Astrocyte of the spinal cord (primary cell): ENCODE measurements at regions not wholly inside any gene's neighbourhood (a gene's known extent, or its start where the extent isn't known, plus 50 kb on each side); places are given as distances from the start of the nearest gene placed in this dataset.

Experiments
- DNase-seq: peaks from one replicate; pipeline ENCODE4 v3.0.0; 2011; ENCODE audit warnings: low read depth, low spot score
- H3K4me3 ChIP-seq: 2 replicates; pipeline ENCODE4 v1.5.1; 2011; ENCODE audit warnings: low read depth, mild to moderate bottlenecking, low read length, moderate library complexity
- in situ Hi-C: cut with HindIII; loops from 2 replicates; pipeline ENCODE4 v1.10.0; 2017; ENCODE audit warnings: low sequenced_read_pairs
- TF ChIP-seq, protein P1 (sequence below): IDR thresholded peaks from 2 replicates; pipeline ENCODE4 v1.5.1; 2012; ENCODE audit warnings: low read depth, mild to moderate bottlenecking, low read length, inconsistent platforms

DNA sequence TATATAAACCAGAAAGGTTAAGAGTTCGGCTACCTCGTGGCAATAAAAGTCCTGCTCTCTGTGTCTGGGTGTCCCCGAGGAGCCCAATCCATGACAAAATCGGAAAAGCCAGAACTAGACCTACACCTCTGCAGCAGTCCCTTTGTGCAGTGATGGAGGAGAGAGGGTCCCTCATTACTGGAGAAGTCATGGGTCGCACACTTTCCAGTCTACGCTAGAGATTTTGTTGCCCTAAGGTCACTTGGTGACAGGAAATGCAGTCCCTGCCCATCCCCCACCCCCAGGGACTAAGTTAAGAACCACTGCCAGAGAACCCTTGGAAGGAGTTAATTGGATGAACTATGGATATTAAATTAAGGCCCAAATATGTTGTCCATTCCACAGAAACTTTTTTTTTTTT, 104.4 kb upstream of the ATF7IP start:
- no peak overlapping the region for H3K4me3 ChIP-seq
- TF ChIP-seq, protein P1, sequence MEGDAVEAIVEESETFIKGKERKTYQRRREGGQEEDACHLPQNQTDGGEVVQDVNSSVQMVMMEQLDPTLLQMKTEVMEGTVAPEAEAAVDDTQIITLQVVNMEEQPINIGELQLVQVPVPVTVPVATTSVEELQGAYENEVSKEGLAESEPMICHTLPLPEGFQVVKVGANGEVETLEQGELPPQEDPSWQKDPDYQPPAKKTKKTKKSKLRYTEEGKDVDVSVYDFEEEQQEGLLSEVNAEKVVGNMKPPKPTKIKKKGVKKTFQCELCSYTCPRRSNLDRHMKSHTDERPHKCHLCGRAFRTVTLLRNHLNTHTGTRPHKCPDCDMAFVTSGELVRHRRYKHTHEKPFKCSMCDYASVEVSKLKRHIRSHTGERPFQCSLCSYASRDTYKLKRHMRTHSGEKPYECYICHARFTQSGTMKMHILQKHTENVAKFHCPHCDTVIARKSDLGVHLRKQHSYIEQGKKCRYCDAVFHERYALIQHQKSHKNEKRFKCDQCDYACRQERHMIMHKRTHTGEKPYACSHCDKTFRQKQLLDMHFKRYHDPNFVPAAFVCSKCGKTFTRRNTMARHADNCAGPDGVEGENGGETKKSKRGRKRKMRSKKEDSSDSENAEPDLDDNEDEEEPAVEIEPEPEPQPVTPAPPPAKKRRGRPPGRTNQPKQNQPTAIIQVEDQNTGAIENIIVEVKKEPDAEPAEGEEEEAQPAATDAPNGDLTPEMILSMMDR, result no peak
- in situ Hi-C loops, result no loop called here
- DNase-seq, result no peak

DNA sequence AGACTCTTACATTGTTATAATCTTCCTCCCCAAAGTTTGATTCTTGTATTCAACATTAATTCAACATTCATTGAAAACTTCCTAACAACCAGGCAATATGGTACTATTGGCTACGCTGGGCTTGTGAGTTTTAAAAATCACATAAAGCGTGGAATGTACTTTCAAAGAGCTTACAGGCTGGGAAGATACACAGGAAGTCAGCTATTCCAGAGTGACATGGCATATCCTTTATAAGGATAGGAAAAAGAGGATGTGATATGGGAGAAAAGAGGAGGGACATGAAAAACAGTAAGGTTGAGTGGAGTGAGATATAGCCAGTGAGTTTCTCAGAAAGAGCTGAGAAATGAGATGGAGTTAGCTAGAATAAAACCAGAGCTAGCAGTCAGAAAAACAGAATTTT, 103.6 kb upstream of the ATF7IP start:
- TF ChIP-seq, protein P1, result no peak
- no peak for DNase-seq
- H3K4me3 ChIP-seq, result no peak overlapping the region
- in situ Hi-C loops, result no loop called here

DNA sequence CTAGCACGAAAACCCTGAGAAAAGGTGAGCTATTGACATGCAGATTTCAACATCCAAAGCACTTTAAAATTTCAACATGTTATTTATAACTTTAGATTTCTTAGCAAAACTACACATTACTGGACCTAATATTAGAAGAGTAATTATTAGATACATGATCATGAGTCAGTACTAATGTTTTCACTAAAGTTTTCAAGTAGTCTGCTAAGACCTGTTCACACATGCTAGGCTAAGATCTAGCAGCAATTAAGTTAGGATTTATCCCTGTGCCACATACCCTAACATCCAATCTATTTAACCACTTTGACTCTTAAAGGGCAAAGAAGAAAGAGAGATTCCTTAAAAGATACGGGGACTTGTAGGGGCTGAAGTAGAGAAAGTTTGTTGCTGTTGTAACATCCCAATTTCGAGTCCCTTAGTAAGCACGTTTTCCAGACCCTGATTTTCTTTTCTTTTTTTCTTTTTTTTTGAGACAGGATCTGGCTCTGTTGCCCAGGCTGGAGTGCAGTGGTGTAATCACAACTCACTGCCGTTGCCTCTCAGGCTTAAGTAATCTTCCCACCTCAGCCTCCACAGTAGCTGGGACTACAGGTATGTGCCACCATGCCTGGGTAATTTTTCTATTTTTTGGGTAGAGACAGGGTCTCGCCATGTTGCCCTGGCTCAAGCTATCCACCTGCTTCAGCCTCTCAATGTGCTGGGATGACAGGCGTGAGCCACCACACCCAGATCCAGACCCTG, 102.5 kb upstream of the ATF7IP start:
- H3K4me3 ChIP-seq, result no peak overlapping the region
- in situ Hi-C loops, result no loop called here
- no peak for DNase-seq
- TF ChIP-seq, protein P1, result no peak

DNA sequence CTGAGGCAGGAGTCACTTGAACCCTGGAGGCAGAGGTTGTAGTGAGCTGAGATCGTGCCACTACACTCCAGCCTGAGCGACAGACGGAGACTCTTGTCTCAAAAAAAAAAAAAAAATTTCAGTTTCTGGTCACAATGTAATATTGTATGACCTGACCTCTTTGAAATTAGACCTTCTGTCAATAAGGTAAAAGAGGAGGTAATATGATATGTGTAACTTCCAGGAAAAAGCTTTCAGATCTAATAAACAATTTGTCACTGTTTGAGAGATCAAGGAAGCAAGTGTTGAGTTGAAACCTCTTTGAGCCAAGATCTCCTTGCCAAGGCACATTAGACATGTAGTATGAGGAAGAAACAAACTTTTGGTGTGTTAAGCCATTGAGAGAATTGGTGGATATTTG, 101.7 kb upstream of the ATF7IP start:
- in situ Hi-C loops, result no loop called here
- TF ChIP-seq, protein P1, result no peak
- H3K4me3 ChIP-seq, result no peak overlapping the region
- no peak for DNase-seq

DNA sequence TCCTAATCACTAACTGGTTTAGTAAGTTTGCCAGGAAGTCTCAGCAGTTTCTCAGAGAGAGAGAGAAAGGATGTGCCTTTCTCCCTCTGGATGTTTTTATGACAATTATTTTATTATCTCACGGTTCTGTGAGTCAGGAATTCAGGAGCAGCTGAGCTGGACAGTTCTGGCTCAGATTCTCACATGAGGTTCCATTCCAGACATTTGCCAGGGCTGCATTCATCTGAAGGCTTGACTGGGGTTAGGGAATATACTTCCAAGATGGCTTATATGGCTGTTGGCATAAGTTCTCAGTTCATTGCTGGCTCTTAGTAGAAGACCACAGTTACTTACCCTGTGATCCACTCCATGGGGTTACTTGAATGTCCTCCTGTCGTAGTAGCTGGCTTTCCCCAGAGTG, 101.2 kb upstream of the ATF7IP start:
- in situ Hi-C loops, result no loop called here
- TF ChIP-seq, protein P1, result no peak
- no peak for DNase-seq
- no peak overlapping the region for H3K4me3 ChIP-seq

DNA sequence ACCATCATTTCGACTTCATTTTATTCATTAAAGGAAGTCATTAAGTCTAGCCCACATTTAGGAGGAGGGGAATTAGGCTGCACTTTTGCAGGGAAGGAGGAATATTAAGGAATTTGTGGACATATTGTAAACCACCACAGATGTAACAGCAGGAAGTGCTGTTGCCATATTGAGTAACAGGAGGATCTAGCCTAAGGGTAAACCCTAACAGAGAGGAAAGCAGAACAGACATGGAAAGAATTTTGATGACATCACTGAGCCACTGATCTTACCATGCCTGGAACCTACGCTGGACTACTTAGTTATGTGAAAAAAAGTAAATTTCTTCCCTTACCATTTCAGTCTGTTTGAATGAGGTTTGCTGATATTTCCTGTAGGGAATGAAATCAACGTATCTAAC, 100.7 kb upstream of the ATF7IP start:
- in situ Hi-C loops, result no loop called here
- DNase-seq, result no peak
- no peak overlapping the region for H3K4me3 ChIP-seq
- TF ChIP-seq, protein P1, result no peak

DNA sequence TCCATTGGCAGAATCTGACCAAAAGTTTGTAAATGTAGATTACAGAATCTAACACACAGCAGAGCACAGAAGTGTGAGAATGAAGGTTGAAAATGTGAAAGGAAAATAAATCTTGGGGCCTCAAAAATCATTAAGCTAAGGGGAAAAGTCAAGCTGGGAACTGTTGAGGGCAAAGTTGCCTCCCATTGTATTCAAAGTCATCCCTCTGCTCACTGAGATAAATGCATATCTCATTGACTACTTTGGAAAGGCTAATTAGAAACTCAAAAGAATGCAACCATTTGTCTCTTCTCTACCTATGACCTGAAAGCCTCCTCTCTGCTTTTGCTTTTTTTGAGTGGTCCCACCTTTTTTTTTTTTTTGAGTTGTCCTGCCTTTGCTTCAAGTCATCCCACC, 97.4 kb upstream of the ATF7IP start:
- in situ Hi-C loops, result no loop called here
- no peak for DNase-seq
- H3K4me3 ChIP-seq, result no peak overlapping the region
- TF ChIP-seq, protein P1, result no peak
